Right lung (tissue), 2 donors: ENCODE measurements at regions not wholly inside any gene's neighbourhood (a gene's known extent, or its start where the extent isn't known, plus 50 kb on each side); places are given as distances from the start of the nearest gene placed in this dataset.

Source experiments
- DNase-seq, 2 donors: peaks; one replicate each; pipeline ENCODE4 v3.0.0-alpha.2; 2013

DNA sequence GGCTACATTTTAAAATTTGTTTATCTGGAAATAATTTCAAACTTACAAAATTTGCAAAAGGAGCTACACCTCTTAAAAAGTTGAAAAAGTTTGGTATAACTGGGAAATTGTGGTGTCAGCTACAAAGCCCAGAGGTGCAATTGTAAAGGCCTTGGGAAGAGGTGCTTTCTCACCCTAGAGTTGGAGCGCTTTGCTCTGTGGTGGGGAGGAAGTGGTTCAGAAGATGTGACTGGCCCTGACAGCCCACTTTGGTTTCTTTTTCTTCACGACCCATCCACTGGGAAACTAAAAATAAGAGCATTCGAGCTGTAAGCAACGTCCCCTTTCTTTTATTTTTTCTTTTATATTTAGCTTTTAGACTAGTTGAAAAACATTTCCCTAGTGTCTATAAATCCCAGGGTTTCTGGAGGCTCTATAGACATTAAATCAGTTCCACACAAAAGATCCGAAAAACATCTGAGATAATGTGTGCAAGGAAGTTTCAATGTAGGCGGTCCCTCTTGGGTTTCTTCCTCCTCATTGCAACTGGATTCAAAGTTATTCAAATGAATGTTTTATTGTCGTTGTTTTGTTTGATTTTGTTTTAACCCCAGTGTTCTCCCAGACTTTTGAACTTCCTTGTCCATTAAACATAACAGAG is 397.8 kb downstream of the KIF16B start:
- DNase-seq, result no peak

GRCh38 chr20:16174311-16174710 is 398.9 kb downstream of the KIF16B start:
- DNase-seq, result no peak

DNA sequence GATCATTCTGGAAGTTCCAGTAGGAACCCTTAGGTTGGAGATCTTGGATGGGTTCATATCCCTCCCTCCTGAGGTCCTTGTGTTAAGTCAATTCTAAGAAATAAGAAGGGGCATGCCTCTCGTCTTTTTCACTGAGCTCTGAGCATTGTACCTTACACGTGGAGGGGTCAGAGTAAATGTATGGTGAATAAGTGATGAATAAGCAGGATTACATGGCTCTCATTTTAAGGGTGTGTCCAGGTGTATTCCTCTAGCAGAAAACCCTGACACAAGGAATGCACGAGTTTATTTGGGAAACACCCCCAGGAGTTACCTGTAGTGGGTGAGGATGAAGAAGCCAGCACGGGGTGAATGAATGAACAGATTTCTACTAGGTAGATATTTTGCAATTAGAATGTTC is 400.2 kb downstream of the KIF16B start:
- no peak for DNase-seq

- DNase-seq, result no peak
These were observed 402.1 kb downstream of the KIF16B start for GRCh38 chr20:16171180-16171579.

DNA sequence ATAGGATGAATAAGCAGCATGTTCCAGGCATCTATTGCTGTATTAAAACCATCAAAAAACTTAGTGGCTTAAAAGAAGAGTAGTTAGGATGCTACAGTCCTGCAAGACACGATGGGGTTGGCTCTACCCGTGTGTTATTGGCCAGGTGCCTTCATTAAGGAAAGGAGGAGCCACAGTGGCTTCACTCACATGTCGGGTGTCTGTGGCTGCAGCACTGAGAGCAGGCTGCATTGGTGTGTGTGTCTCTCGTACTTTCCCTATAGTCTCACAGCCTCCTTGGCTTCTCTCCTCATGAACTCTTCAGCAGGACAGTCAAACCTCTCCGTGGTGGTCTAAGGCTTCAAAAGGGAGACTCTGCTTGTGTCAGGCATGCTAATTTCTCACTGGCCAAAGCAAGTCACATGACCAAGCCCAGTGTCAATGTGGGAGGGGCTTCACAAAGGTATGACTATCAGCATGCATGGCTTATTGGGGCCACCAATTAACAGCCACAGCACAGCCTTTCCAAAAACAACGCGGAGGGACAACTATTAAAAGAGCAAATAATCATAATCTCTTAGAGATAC is 402.8 kb downstream of the KIF16B start:
- DNase-seq, result no peak

- DNase-seq, result no peak
These were observed 405.7 kb downstream of the KIF16B start for GRCh38 chr20:16167423-16168130.

- DNase-seq, result no peak
These were observed 406.5 kb downstream of the KIF16B start for GRCh38 chr20:16166737-16167136.

DNA sequence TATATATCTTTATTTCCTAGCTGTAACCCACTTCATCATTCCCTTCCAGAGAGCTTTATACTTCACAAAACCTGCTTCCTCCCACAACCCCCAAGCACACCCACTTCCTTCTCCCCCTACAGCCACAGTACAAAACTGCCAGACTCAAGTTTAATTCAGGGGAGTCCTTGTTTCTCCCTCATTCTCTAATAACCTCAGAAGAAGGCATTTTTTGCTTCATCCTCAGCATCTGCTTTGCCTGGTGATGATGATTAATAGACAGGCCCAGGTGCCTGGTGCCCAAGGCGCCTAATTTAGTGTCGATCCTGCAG is 414.3 kb downstream of the KIF16B start:
- DNase-seq, result no peak

DNA sequence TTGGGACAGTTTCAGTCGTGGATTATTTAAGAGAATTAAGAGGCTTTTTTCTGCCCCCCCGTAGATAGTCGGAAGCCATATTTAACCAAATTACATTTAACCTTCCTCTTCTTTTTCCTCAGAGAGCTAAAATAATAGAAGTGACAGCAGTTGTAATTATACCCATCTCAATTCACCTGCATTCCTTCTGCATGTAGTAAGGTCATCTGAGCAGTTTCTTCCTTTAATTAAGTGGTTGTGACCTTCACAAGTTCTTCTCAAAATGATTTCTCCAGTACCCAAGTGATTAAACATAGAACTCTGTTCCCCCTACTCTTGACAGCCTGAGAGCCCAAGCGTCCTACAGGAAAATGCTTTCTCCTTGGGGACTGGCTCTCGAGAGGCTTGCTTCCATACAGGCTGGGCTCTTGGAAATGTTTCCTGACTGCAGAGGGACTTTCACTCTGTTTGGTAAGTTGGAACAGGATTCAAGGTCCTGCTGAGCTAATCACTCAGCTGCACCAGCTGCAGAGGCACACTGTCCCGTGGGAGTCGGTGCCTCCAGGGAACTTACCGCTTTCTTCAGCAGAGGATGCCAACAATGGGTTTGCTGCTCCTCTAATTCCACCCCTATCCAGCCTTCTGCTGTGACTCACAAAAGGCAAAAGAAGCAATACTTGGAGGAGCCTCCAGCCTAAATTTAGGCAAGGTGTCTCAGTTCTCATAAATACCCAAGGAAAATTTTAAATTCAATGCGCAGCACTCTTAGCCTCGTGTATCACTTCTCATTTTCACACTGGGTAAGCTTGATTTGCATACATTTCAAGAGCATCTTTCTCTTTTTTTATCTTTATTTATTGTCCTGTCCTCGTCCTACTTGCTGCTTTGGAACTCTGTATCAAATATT is 414.9 kb downstream of the KIF16B start:
- no peak for DNase-seq

DNA sequence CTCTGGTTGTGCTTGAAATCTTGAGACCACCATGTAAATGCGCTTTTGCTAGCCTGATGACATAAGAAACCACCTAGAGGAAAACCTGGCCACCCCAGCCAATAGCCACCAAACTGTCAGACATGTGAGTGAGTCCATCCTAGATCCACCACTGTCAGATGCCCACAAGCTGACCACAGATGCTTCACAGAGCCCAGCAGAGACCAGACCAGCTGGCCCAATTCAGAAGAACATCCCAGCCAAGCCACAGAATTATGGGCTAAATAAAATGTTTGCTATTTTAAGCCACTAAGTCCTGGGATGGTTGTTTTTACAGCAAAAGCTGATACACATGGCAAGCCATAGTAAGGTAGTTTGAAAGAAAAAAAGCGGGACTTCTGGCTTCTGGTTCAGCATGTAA is 425.3 kb downstream of the KIF16B start:
- DNase-seq, result no peak

- no peak for DNase-seq
These were observed 426.0 kb downstream of the KIF16B start for GRCh38 chr20:16147216-16147615.

- no peak for DNase-seq
These were observed 427.3 kb downstream of the KIF16B start for GRCh38 chr20:16145919-16146318.

DNA sequence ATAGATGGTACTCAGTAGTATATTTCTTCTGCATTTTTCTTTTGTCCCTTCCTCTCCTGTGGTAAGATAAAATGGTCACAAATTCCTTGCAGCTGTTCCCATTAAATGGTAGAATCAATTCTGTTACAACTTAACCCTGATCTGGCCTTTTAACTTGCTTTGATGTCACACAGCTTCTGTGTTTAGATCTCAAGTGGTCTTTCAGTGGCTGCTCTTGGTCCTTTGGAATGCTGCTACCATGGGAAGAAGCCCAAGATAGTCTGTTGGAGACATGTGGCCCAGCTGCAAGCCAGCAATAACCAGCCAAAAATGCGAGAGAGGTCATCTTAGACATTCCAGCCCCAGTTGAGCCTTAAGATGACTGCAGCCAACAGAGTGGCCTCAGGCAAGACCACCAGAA is 429.7 kb downstream of the KIF16B start:
- no peak for DNase-seq

GRCh38 chr20:16135630-16136029 is 437.6 kb downstream of the KIF16B start:
- DNase-seq, result no peak

- DNase-seq, result no peak
These were observed 441.0 kb downstream of the KIF16B start for GRCh38 chr20:16132036-16132798.

- no peak for DNase-seq
These were observed 443.8 kb downstream of the KIF16B start for GRCh38 chr20:16129411-16129810.

- DNase-seq, result no peak
These were observed 444.6 kb downstream of the KIF16B start for GRCh38 chr20:16128538-16129106.

- no peak for DNase-seq
These were observed 447.4 kb downstream of the KIF16B start for GRCh38 chr20:16125816-16126215.

- no peak for DNase-seq
These were observed 448.1 kb downstream of the KIF16B start for GRCh38 chr20:16124911-16125776.

- DNase-seq, result no peak
These were observed 448.8 kb downstream of the KIF16B start for GRCh38 chr20:16124491-16124890.
